ENCODE measurements at regions not wholly inside any gene's neighbourhood (a gene's known extent, or its start where the extent isn't known, plus 50 kb on each side); places are given as distances from the start of the nearest gene placed in this dataset.

DNA sequence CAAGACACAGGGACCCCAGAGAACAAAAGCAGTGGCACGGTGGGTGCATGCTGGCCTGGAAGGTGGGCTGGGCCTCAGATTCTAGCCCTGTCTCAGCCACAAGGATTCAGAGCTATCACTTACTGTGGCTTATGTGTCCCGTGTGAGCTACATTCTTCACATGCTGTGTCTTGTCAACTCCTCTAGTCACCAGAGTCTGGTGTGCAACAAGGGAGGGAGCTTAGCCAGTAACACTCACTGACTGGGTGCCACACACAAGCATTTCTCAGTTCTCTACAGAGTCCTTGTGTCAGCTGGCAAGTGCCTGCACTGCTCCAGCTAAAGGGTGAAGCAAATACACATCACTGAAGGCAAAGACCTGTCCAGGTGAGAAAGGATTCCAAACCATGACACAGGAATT is 186.9 kb upstream of the CDYL start:
- Histone ChIP-seq H3K36me3 (no peaks in the 10 kb centered on the region), H3K4me3 (no peak overlapping the region), H3K27me3 (no peaks in the 10 kb centered on the region), H3K27ac (replicated peaks in 1 of 4) (no peak overlapping the region), H3K9me3 (no peaks in the 10 kb centered on the region), H3K4me1 (peaks cover 0 to 7% (median 2%) of the 10 kb centered on the region in 4 donors)
- DNase-seq (ENCODE audit: extremely low spot score): peak; percentile 47
- 79% methylated on average over 2 of the region's 2 CpGs for WGBS
- TF ChIP-seq CTCF (IDR thresholded peaks at IDR 0.05) (no peak), POLR2AphosphoS5 (IDR thresholded peaks at IDR 0.05) (no peak), EP300 (IDR thresholded peaks at IDR 0.05) (no peak), POLR2A (IDR thresholded peaks at IDR 0.05; ENCODE audit: low read depth) (no peak)
- intact Hi-C loops (cut with DNase I): no loop called here

DNA sequence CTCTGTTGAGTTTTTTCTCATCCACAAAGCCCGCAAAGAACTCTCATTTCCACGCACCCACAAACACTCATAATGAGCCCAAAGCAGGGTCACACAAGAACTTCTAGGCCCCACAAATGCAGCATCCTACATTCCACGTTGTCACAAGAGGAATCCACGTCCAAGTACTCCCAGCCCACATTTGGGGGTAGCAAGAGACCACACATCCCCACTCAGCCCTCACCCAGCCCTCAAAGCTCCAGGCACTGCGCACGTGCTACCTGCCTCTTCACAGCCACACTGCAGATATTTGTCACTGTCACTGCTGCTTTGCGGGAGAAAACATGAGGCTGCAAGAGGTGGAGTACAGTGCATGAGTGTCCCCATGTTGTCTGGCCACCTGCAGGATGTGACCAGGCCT is 187.6 kb upstream of the CDYL start:
- H3K4me3 ChIP-seq: no peak overlapping the region
- H3K27me3 ChIP-seq: no peaks in the 10 kb centered on the region
- H3K9me3 ChIP-seq: no peaks in the 10 kb centered on the region
- intact Hi-C loops (cut with DNase I): no loop called here
- peaks cover 0 to 8% (median 3%) of the 10 kb centered on the region in 4 donors for H3K4me1 ChIP-seq
- no peaks in the 10 kb centered on the region for H3K36me3 ChIP-seq
- WGBS: 94% methylated on average over 7 of the region's 7 CpGs
- no peak for TF ChIP-seq POLR2AphosphoS5 (IDR thresholded peaks at IDR 0.05)
- TF ChIP-seq EP300 (IDR thresholded peaks at IDR 0.05): no peak
- TF ChIP-seq CTCF (IDR thresholded peaks at IDR 0.05): no peak
- no peak for TF ChIP-seq POLR2A (IDR thresholded peaks at IDR 0.05; ENCODE audit: low read depth)
- H3K27ac ChIP-seq (replicated peaks in 1 of 4): no peak overlapping the region
- peak; percentile 91 for DNase-seq (ENCODE audit: extremely low spot score)

GRCh38 chr6:4588163-4588562 is 188.0 kb upstream of the CDYL start:
- TF ChIP-seq POLR2AphosphoS5 (IDR thresholded peaks at IDR 0.05): no peak
- TF ChIP-seq POLR2A (IDR thresholded peaks at IDR 0.05; ENCODE audit: low read depth): no peak
- no peak for TF ChIP-seq CTCF (IDR thresholded peaks at IDR 0.05)
- no peak for TF ChIP-seq EP300 (IDR thresholded peaks at IDR 0.05)
- peaks cover 0 to 12% (median 5%) of the 10 kb centered on the region in 4 donors for H3K4me1 ChIP-seq
- H3K4me3 ChIP-seq: no peak overlapping the region
- no peaks in the 10 kb centered on the region for H3K27me3 ChIP-seq
- DNase-seq (ENCODE audit: extremely low spot score): no peak
- WGBS: 94% methylated on average over 5 of the region's 5 CpGs
- H3K36me3 ChIP-seq: no peaks in the 10 kb centered on the region
- no peak overlapping the region for H3K27ac ChIP-seq (replicated peaks in 1 of 4)
- H3K9me3 ChIP-seq: no peaks in the 10 kb centered on the region
- intact Hi-C loops (cut with DNase I): no loop called here

DNA sequence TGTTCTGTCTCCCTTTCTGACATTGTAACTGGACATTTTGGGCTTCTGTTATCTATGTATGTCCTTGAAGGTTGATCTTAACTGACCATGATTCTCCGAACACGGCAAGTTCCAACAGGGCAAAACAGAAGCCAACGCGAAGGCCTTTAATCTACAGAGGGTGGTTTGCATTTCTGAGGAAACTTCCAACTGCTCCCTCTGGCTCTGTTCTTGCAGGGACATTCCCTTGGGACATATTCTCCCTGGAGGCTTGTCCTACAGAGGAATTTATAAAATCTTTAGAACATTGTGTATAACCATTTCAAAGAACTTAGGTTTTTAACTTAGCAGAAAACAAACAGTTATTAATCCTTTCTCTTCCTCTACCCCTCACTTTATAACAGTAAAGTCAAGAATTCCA is 189.0 kb upstream of the CDYL start:
- Histone ChIP-seq H3K4me3 (no peak overlapping the region), H3K27ac (replicated peaks in 1 of 4) (no peak overlapping the region), H3K27me3 (no peaks in the 10 kb centered on the region), H3K36me3 (no peaks in the 10 kb centered on the region), H3K9me3 (no peaks in the 10 kb centered on the region), H3K4me1 (peaks cover 5 to 22% (median 13%) of the 10 kb centered on the region in 4 donors)
- peak; percentile 70 for DNase-seq (ENCODE audit: extremely low spot score)
- WGBS: 76% methylated on average over 4 of the region's 4 CpGs
- TF ChIP-seq POLR2A (IDR thresholded peaks at IDR 0.05; ENCODE audit: low read depth) (no peak), POLR2AphosphoS5 (IDR thresholded peaks at IDR 0.05) (no peak), CTCF (IDR thresholded peaks at IDR 0.05) (no peak), EP300 (IDR thresholded peaks at IDR 0.05) (no peak)
- intact Hi-C loops (cut with DNase I): no loop called here

DNA sequence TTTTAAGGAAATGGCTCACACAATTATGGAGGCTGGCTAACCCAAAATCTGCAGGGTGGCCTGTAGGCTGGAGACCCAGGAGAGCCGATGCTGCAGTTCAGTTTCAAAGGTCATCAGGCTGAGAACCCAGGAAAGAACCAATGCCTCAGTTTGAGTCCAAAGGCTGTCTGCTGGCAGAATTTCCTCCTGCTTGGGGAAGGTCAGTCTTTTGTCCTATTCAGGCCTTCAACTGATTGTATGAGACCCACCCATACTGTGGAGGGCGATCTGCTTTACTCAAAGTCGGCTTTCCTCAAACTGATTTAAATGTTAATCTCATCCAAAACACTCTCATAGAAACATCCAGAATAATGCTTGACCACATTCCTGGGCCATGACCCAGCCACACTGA is 189.7 kb upstream of the CDYL start:
- Histone ChIP-seq H3K27ac (replicated peaks in 1 of 4) (no peak overlapping the region), H3K36me3 (no peaks in the 10 kb centered on the region), H3K4me1 (peaks cover 5 to 29% (median 19%) of the 10 kb centered on the region in 4 donors), H3K27me3 (no peaks in the 10 kb centered on the region), H3K4me3 (no peak overlapping the region), H3K9me3 (peaks cover 0 to 7% (median 0%) of the 10 kb centered on the region in 4 donors)
- no peak for TF ChIP-seq CTCF (IDR thresholded peaks at IDR 0.05)
- peak; percentile 74 for DNase-seq (ENCODE audit: extremely low spot score)
- 94% methylated on average over 2 of the region's 3 CpGs for WGBS
- intact Hi-C loops (cut with DNase I): no loop called here
